Right atrium auricular region (tissue), 2 donors: ENCODE measurements at regions not wholly inside any gene's neighbourhood (a gene's known extent, or its start where the extent isn't known, plus 50 kb on each side); places are given as distances from the start of the nearest gene placed in this dataset.

ENCODE experiments used
- DNase-seq: peaks from one replicate; pipeline ENCODE4 v3.0.0-alpha.2; 2019; ENCODE audit warnings: low spot score
- H3K27ac ChIP-seq, 2 donors: fragments of 200-600 bp; sonication (generic); 1 replicate in 1 of 2; 2 replicates in 1 of 2; pipeline ENCODE4 v1.5.1; 2016 to 2019
- H3K27me3 ChIP-seq, 2 donors: fragments of 200-600 bp; sonication (generic); one replicate each; pipeline versions ENCODE4 v1.5.1 to v1.6.0; 2017 to 2019
- H3K36me3 ChIP-seq: fragments of 200-600 bp; sonication (generic); one replicate; pipeline ENCODE4 v1.5.1; 2016
- H3K4me1 ChIP-seq, 2 donors: fragments of 200-600 bp; sonication (generic); one replicate each; pipeline versions ENCODE4 v1.5.1 to v1.6.0; 2017 to 2019
- H3K4me3 ChIP-seq, 2 donors: fragments of 200-600 bp; sonication (generic); 1 replicate in 1 of 2; 2 replicates in 1 of 2; pipeline ENCODE4 v1.5.1; 2017 to 2019; ENCODE audit warnings: mild to moderate bottlenecking in 1 of 2, moderate library complexity in 1 of 2
- H3K9me3 ChIP-seq, 2 donors: fragments of 200-600 bp; sonication (generic); one replicate each; pipeline ENCODE4 v1.5.1; 2019
- CTCF ChIP-seq, 2 donors: fragments of 200-600 bp; sonication (generic); IDR thresholded peaks; one replicate each; pipeline ENCODE4 v1.5.1; 2019; ENCODE audit warnings: antibody characterized with exemption in 2 of 2

DNA sequence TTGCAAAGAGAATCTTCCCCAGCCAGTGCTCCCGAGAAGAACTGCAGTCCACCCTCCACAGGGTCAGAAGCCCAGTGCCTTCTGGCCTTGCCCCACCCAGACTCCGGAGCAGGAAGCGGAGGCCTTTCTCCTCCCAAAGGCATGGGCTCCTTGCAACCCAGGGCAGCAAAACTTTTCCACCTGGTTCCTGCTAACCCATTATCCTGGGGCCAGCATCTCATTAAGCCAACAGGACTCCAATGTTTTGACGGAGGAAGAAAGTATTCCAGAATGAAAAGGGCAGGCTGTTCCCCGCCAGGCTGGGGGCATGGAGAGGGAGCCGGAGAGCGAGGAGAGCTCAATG lies 88.1 kb downstream of the RTL6 start:
- no peak overlapping the region for H3K4me3 ChIP-seq
- H3K27ac ChIP-seq, result no peak overlapping the region
- no peaks in the 10 kb centered on the region for H3K27me3 ChIP-seq
- no peaks in the 10 kb centered on the region for H3K36me3 ChIP-seq
- no peak for DNase-seq
- TF ChIP-seq CTCF (IDR thresholded peaks at IDR 0.05), result no peak
- H3K9me3 ChIP-seq, result no peaks in the 10 kb centered on the region
- H3K4me1 ChIP-seq, result peaks cover 0 to 16% of the 10 kb centered on the region in 2 donors

DNA sequence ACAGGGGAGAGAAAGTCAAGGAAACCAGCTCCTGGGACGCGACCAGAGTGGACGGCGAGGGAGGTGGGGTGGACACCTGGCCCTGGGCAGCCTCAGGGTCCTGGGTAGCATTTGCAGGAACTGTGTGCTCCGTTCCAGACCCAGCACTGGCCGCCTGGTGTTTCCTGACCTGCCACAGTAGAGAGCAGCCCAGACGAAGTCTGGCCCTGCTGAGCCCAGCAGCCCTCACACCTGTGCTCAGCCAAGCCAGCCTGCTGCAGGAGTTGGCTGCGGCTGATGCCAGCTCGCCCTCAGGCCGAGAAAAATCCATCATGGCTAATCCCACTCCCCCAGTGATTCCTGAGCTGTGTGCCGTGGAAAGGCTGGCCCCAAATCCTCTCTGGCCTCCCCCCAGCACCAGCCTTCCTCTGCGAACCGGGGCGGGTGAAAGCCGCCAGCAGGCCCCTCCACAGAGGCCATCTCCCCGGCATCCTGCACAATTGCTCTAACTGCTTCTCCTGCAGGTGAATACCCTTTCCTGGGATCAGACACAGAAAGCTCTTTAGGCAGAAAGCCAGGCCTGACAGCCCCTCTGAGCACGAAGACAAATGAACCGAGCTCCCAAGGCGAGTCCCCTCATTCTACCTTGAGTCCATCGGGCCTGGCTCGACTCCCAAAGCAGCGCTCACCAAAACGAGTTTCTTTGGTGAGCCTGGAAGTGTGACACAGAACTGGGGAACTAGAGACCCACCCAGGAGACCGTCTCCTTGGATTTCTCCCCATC lies 88.6 kb downstream of the RTL6 start:
- no peaks in the 10 kb centered on the region for H3K9me3 ChIP-seq
- no peaks in the 10 kb centered on the region for H3K36me3 ChIP-seq
- no peak overlapping the region for H3K27ac ChIP-seq
- no peak for DNase-seq
- H3K4me3 ChIP-seq, result no peak overlapping the region
- no peaks in the 10 kb centered on the region for H3K27me3 ChIP-seq
- no peak for TF ChIP-seq CTCF (IDR thresholded peaks at IDR 0.05)
- H3K4me1 ChIP-seq, result peaks cover 0 to 16% of the 10 kb centered on the region in 2 donors

DNA sequence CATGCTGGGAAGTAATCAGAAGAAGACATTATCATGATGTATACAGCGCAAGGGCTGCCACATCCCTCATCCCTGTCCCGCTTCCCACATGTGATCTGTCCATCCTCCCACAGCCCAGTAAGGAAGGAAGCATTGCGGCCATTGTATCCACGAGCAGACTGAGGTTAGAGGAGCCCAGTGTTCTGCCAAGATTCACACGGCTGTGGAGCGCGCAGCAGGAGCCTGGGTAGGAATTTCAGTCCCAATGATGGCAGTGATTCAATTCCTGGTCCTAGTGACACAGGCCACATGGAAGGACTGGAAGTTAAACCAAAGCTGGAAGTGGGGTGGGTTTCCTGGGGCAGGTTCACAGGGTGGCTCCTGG lies 89.2 kb downstream of the RTL6 start:
- no peak overlapping the region for H3K27ac ChIP-seq
- no peaks in the 10 kb centered on the region for H3K27me3 ChIP-seq
- H3K9me3 ChIP-seq, result no peaks in the 10 kb centered on the region
- no peaks in the 10 kb centered on the region for H3K36me3 ChIP-seq
- TF ChIP-seq CTCF (IDR thresholded peaks at IDR 0.05), result no peak
- no peak overlapping the region for H3K4me3 ChIP-seq
- H3K4me1 ChIP-seq, result peaks cover 0 to 16% of the 10 kb centered on the region in 2 donors
- DNase-seq, result no peak

- Histone ChIP-seq H3K4me1 (peaks cover 0 to 16% of the 10 kb centered on the region in 2 donors), H3K4me3 (no peak overlapping the region), H3K36me3 (no peaks in the 10 kb centered on the region), H3K27ac (no peak overlapping the region), H3K27me3 (no peaks in the 10 kb centered on the region), H3K9me3 (no peaks in the 10 kb centered on the region)
- DNase-seq, result no peak
- TF ChIP-seq CTCF (IDR thresholded peaks at IDR 0.05), result no peak
Observed at GRCh38 chr22:44407987-44408828, 89.8 kb downstream of the RTL6 start.

DNA sequence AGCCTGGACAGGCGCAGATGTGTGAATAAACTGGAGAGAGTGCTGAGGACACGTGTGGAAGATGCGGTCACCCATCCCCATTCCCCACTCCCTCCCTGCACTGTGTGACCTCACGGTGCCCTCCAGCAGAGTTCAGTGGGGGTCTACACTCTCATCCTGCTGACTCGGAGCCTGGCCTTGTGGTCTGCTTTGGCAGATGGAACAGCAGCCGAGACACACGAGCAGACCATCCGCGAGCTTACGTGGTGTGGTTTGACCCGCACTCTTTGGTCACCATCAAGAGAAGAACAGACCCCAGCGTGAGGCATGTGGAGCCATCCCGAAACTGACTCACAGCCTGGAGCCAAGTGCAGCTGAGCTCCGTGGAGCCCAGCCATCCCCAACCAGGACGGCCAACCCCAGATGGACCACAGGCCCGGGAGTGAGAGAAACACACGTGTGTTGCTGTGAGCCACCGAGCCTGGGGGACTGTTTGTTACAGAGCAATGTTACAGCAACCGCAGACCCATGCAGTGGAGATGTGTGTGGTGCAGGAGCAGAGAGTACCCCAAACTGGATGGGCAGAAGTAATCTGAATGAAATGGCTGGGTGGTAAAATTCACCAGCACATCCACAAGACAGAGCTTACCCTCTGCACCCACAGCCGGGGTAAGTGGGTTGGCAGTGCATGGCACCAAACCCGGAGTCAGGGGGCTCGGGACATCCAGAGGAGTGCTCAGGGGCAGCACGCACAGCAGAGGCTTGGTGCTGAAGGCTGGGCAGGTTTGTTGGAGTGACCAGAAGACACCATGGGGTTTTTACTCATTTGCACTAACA lies 90.7 kb downstream of the RTL6 start:
- H3K4me3 ChIP-seq, result no peak overlapping the region
- H3K27ac ChIP-seq, result no peak overlapping the region
- H3K27me3 ChIP-seq, result no peaks in the 10 kb centered on the region
- no peak for TF ChIP-seq CTCF (IDR thresholded peaks at IDR 0.05)
- DNase-seq, result no peak
- no peaks in the 10 kb centered on the region for H3K36me3 ChIP-seq
- H3K4me1 ChIP-seq, result peaks cover 0 to 16% of the 10 kb centered on the region in 2 donors
- no peaks in the 10 kb centered on the region for H3K9me3 ChIP-seq
